Activated CD4-positive, alpha-beta T cell treated with anti-CD3 and anti-CD28 coated beads, Interleukin-2, amount 10 ng/mL, durations not matched to agents 24 days and 14 days (primary cell): ENCODE measurements at regions not wholly inside any gene's neighbourhood (a gene's known extent, or its start where the extent isn't known, plus 50 kb on each side); places are given as distances from the start of the nearest gene placed in this dataset.

Source experiments
- DNase-seq: peaks from one replicate; pipeline ENCODE4 v3.0.0; 2022
- H3K27ac Mint-ChIP-seq: one replicate; pipeline ENCODE4 v1.8.0; 2022; ENCODE audit warnings: mild to moderate bottlenecking, mixed read lengths
- H3K27me3 Mint-ChIP-seq: one replicate; pipeline ENCODE4 v1.8.0; 2022; ENCODE audit warnings: mixed read lengths
- H3K36me3 Mint-ChIP-seq: one replicate; pipeline ENCODE4 v1.8.0; 2022; ENCODE audit warnings: low read depth, mild to moderate bottlenecking, mixed read lengths
- H3K4me1 Mint-ChIP-seq: one replicate; pipeline ENCODE4 v1.8.0; 2021; ENCODE audit warnings: mixed read lengths
- H3K4me3 Mint-ChIP-seq: one replicate; pipeline ENCODE4 v1.8.0; 2022; ENCODE audit warnings: mild to moderate bottlenecking, moderate library complexity, mixed read lengths
- H3K9me3 Mint-ChIP-seq: one replicate; pipeline ENCODE4 v1.8.0; 2021; ENCODE audit warnings: mixed read lengths
- intact Hi-C: fragments of 100-400 bp; cut with micrococcal nuclease; formaldehyde crosslinking; loops from one replicate; pipeline ENCODE4 v1.15.1; 2023

DNA sequence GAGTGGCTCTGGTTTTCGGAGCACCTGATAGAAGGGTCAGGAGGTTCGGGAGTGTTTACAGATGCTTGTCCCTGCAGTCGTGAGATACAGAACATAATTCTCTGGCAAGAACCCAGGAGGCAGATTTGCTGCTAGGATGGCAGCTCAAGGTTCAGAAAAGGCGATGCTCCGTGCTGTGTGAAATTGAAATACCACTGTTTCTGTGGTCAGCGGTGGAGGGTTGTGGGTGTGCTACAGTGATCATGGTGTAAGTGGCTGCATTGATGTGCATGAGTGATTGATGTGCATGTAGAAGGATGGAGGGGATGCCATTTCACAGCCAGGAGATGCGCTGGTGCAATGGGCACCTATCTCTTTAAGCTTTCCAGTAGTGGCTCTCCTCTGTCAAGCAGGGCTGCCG, 322.1 kb downstream of the GALR1 start:
- no peaks in the 10 kb centered on the region for H3K36me3 Mint-ChIP-seq
- no peaks in the 10 kb centered on the region for H3K4me1 Mint-ChIP-seq
- no peaks in the 10 kb centered on the region for H3K9me3 Mint-ChIP-seq
- intact Hi-C loops = no loop called here
- no peak overlapping the region for H3K27ac Mint-ChIP-seq
- no peaks in the 10 kb centered on the region for H3K27me3 Mint-ChIP-seq
- H3K4me3 Mint-ChIP-seq = no peak overlapping the region
- DNase-seq = no peak

DNA sequence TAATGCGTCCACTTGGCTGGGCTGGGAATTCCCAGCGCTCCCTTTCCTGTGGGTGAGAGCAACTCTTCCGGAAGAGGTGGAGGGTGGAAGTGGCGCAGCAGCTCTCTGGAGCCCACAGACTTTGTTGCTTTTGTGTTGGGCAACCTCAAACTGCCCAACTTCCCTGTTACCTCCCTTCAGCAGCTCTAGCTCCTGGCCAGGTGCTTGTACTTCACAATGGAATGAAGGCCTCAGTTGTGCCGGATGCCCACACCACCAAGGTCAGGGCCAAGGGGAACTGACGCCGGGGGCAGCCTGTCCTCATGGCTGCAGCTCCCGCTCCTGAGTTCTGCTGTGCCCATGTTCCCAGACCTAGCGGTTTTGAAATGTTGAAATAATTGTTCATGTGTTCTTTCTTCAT, 322.9 kb downstream of the GALR1 start:
- H3K36me3 Mint-ChIP-seq = no peaks in the 10 kb centered on the region
- no peaks in the 10 kb centered on the region for H3K9me3 Mint-ChIP-seq
- H3K27ac Mint-ChIP-seq = no peak overlapping the region
- DNase-seq = no peak
- H3K4me1 Mint-ChIP-seq = no peaks in the 10 kb centered on the region
- intact Hi-C loops = no loop called here
- no peaks in the 10 kb centered on the region for H3K27me3 Mint-ChIP-seq
- no peak overlapping the region for H3K4me3 Mint-ChIP-seq

GRCh38 chr18:77573571-77573970, 323.9 kb downstream of the GALR1 start:
- H3K36me3 Mint-ChIP-seq = no peaks in the 10 kb centered on the region
- no peaks in the 10 kb centered on the region for H3K27me3 Mint-ChIP-seq
- no peaks in the 10 kb centered on the region for H3K9me3 Mint-ChIP-seq
- H3K4me3 Mint-ChIP-seq = no peak overlapping the region
- intact Hi-C loops = no loop called here
- no peaks in the 10 kb centered on the region for H3K4me1 Mint-ChIP-seq
- H3K27ac Mint-ChIP-seq = no peak overlapping the region
- DNase-seq = no peak

GRCh38 chr18:77590943-77591515, 341.4 kb downstream of the GALR1 start:
- H3K9me3 Mint-ChIP-seq = no peaks in the 10 kb centered on the region
- H3K4me3 Mint-ChIP-seq = no peak overlapping the region
- H3K36me3 Mint-ChIP-seq = no peaks in the 10 kb centered on the region
- H3K27ac Mint-ChIP-seq = no peak overlapping the region
- intact Hi-C loops = no loop called here
- H3K4me1 Mint-ChIP-seq = no peaks in the 10 kb centered on the region
- no peak for DNase-seq
- no peaks in the 10 kb centered on the region for H3K27me3 Mint-ChIP-seq

GRCh38 chr18:77597726-77598125, 348.1 kb downstream of the GALR1 start:
- intact Hi-C loops = no loop called here
- H3K27ac Mint-ChIP-seq = no peak overlapping the region
- H3K4me1 Mint-ChIP-seq = no peaks in the 10 kb centered on the region
- no peak overlapping the region for H3K4me3 Mint-ChIP-seq
- no peak for DNase-seq
- H3K36me3 Mint-ChIP-seq = no peaks in the 10 kb centered on the region
- H3K9me3 Mint-ChIP-seq = no peaks in the 10 kb centered on the region
- H3K27me3 Mint-ChIP-seq = peaks cover 1% of the 10 kb centered on the region

GRCh38 chr18:77600674-77601073, 351.0 kb downstream of the GALR1 start:
- no peak for DNase-seq
- intact Hi-C loops = no loop called here
- Mint-ChIP-seq H3K36me3 (no peaks in the 10 kb centered on the region), H3K4me1 (no peaks in the 10 kb centered on the region), H3K27ac (no peak overlapping the region), H3K9me3 (no peaks in the 10 kb centered on the region), H3K4me3 (no peak overlapping the region), H3K27me3 (peaks cover 1% of the 10 kb centered on the region)

DNA sequence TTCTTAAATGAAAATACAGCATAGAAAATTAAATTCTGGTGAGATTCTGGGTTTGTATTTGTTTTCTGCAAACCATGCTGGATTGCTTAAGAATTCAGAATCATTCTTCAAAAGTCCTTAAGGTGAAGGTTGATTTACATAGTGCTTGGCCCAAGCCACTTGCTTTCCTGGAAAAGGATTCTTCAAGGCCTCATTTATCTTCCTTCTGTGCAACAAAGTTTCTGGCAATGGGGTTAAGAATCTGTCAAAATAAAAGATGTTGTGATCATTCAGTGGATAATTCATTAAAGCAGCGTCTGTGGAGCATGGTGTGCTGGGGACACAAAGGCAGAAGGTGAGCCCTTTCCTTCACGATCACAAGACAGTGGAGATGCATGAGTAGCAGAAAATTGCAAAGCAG, 351.9 kb downstream of the GALR1 start:
- DNase-seq = no peak
- Mint-ChIP-seq H3K9me3 (no peaks in the 10 kb centered on the region), H3K36me3 (no peaks in the 10 kb centered on the region), H3K4me1 (no peaks in the 10 kb centered on the region), H3K27me3 (no peaks in the 10 kb centered on the region), H3K27ac (no peak overlapping the region), H3K4me3 (no peak overlapping the region)
- intact Hi-C loops = no loop called here

GRCh38 chr18:77607087-77607486, 357.4 kb downstream of the GALR1 start:
- intact Hi-C loops = no loop called here
- Mint-ChIP-seq H3K27ac (no peak overlapping the region), H3K9me3 (no peaks in the 10 kb centered on the region), H3K36me3 (no peaks in the 10 kb centered on the region), H3K27me3 (no peaks in the 10 kb centered on the region), H3K4me3 (no peak overlapping the region), H3K4me1 (no peaks in the 10 kb centered on the region)
- no peak for DNase-seq

DNA sequence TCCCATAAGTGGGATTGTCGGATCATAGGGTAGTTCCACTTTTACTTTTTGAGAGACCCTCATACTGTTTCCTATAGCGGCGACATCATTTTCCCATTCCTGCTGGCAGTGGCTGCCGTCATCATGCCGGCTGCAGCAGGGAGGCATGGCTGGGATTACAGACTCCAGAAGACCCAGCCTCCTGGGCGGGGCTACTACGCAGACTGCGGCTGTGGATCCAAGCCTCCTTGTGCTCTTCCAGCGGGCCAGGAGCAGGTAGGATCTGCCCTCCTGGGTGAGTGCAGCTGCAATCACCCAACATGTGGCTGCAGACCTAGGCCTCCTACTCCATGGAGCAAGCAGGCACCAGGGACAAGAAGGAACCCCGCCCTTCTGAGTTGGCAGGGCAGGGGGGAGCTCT, 359.2 kb downstream of the GALR1 start:
- intact Hi-C loops = no loop called here
- DNase-seq = peak; percentile 27
- no peak overlapping the region for H3K27ac Mint-ChIP-seq
- no peak overlapping the region for H3K4me3 Mint-ChIP-seq
- H3K36me3 Mint-ChIP-seq = no peaks in the 10 kb centered on the region
- H3K27me3 Mint-ChIP-seq = no peaks in the 10 kb centered on the region
- no peaks in the 10 kb centered on the region for H3K9me3 Mint-ChIP-seq
- no peaks in the 10 kb centered on the region for H3K4me1 Mint-ChIP-seq

DNA sequence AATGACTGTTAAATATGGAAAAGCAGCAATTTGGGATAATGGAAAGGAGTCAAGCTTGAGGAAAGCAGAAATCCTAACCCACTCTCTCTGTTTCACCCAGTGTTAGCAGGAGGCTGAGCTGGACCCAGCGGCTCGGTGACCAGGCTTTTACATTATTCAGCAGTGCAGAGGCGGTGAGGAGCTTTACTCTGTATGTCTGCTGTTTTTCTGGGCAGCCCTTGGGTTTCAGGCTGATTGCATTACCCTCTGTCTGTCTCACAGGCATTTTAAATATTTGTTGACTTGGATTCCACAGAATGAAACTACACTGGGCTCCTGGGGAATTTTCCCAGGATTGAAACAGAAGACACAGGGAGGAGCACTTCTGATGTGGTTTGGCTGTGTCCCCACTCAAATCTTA, 368.0 kb downstream of the GALR1 start:
- no peak for DNase-seq
- Mint-ChIP-seq H3K27me3 (no peaks in the 10 kb centered on the region), H3K36me3 (no peaks in the 10 kb centered on the region), H3K4me1 (peaks cover 1% of the 10 kb centered on the region), H3K9me3 (no peaks in the 10 kb centered on the region), H3K27ac (no peak overlapping the region), H3K4me3 (no peak overlapping the region)
- intact Hi-C loops = no loop called here

DNA sequence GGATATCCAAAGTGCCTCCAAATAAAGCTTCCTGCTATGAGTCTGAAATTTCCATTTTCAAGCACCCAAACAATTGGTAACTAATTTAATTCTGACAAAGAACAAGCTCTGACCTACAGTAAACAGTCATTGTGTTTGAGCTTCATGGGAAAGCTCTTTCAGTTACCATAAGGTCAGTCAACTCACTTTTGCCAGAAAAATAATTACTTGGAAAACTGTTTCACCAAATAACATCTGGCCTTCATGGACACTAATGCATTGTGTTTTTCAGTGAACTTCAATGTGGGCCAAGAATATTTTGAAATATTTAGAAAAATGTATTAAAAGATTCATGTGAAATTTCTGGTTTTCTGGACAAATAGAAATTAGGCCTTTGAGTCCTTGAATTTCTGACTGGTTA, 369.9 kb downstream of the GALR1 start:
- intact Hi-C loops = no loop called here
- H3K4me3 Mint-ChIP-seq = no peak overlapping the region

GRCh38 chr18:77622009-77622692, 372.5 kb downstream of the GALR1 start:
- Mint-ChIP-seq H3K9me3 (no peaks in the 10 kb centered on the region), H3K27ac (no peak overlapping the region), H3K4me1 (peaks cover 1% of the 10 kb centered on the region), H3K4me3 (no peak overlapping the region), H3K36me3 (no peaks in the 10 kb centered on the region), H3K27me3 (no peaks in the 10 kb centered on the region)
- intact Hi-C loops = no loop called here
- DNase-seq = no peak

More for the DNA sequence above, 369.9 kb downstream of the GALR1 start:
- Mint-ChIP-seq H3K4me1 (peaks cover 1% of the 10 kb centered on the region), H3K27me3 (no peaks in the 10 kb centered on the region), H3K36me3 (no peaks in the 10 kb centered on the region), H3K27ac (no peak overlapping the region), H3K9me3 (no peaks in the 10 kb centered on the region)
- DNase-seq = no peak

DNA sequence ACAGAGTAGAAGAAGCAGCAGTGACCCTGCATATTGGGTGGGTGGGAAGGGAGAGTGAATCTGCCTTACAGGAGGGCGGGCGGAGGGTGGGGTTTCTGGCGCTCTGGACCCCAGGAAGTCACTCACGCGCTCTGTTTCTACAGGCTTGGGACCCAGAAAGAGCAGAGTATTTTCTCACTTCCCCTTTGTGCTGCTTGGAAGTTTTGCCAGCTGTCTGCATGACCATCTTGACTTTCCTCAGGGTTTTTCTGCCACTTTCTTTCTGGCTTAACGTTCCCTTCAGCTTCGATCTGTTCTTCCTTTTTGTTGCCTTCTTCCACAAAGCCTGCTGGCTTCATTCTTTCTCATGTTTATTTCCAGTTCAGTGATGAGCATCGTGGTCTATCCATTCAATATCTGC, 383.1 kb downstream of the GALR1 start:
- peaks cover 3% of the 10 kb centered on the region for H3K27me3 Mint-ChIP-seq
- no peak overlapping the region for H3K27ac Mint-ChIP-seq
- no peaks in the 10 kb centered on the region for H3K9me3 Mint-ChIP-seq
- no peaks in the 10 kb centered on the region for H3K36me3 Mint-ChIP-seq
- no peaks in the 10 kb centered on the region for H3K4me1 Mint-ChIP-seq
- DNase-seq = no peak
- H3K4me3 Mint-ChIP-seq = no peak overlapping the region
- intact Hi-C loops = no loop called here

- Mint-ChIP-seq H3K4me3 (no peak overlapping the region), H3K4me1 (no peaks in the 10 kb centered on the region), H3K36me3 (no peaks in the 10 kb centered on the region), H3K9me3 (peaks cover 4% of the 10 kb centered on the region), H3K27me3 (peaks cover 11% of the 10 kb centered on the region), H3K27ac (no peak overlapping the region)
- intact Hi-C loops = no loop called here
- DNase-seq = peak; percentile 25
Observed at GRCh38 chr18:77634494-77634893, 384.8 kb downstream of the GALR1 start.

- Mint-ChIP-seq H3K36me3 (no peaks in the 10 kb centered on the region), H3K27me3 (peaks cover 14% of the 10 kb centered on the region), H3K4me3 (no peak overlapping the region), H3K27ac (no peak overlapping the region), H3K4me1 (no peaks in the 10 kb centered on the region), H3K9me3 (peaks cover 4% of the 10 kb centered on the region)
- no peak for DNase-seq
- intact Hi-C loops = no loop called here
Observed at GRCh38 chr18:77635451-77635850, 385.8 kb downstream of the GALR1 start.
